Panc1 (cell line): ENCODE measurements at regions not wholly inside any gene's neighbourhood (a gene's known extent, or its start where the extent isn't known, plus 50 kb on each side); places are given as distances from the start of the nearest gene placed in this dataset.

Experiments
- ATAC-seq: fragments of 200-7000 bp; cut with Tn5 transposase; 2 replicates; pipeline ENCODE4 v1.9.1; 2020; ENCODE audit warnings: mild to moderate bottlenecking, moderate library complexity
- BruUV-seq: library from RNA; stranded (reverse); fragments of 400-500 nt; replicated peaks from 2 replicates; lab custom pipeline; 2021; lab: Mats Ljungman, UMichigan
- CTCF ChIA-PET: fragments of 300-600 bp; sonication (Branson Sonifier 250); formaldehyde crosslinking; loops from one replicate; lab custom pipeline; 2022; ENCODE audit warnings: antibody characterized with exemption; lab: Charles Lee
- POLR2A ChIA-PET: fragments of 300-600 bp; sonication (Branson Sonifier 250); formaldehyde crosslinking; loops from one replicate; lab custom pipeline; 2022; ENCODE audit warnings: antibody characterized with exemption; lab: Charles Lee
- DNase-seq: peaks from one replicate; pipeline ENCODE4 v3.0.0-alpha.2; 2010; ENCODE audit warnings: low read depth, low spot score
- H3K27ac ChIP-seq: 2 replicates; pipeline ENCODE4 v1.5.1; 2011; ENCODE audit warnings: mild to moderate bottlenecking, low read length, inconsistent platforms
- H3K27me3 ChIP-seq: fragments of 200-500 bp; sonication (Bioruptor generic); 2 replicates; pipeline ENCODE4 v1.6.0; 2014; ENCODE audit warnings: low read length, inconsistent platforms; ENCODE audit not compliant: control insufficient read depth, insufficient read depth
- H3K36me3 ChIP-seq: fragments of 200-500 bp; sonication (Bioruptor generic); 2 replicates; pipeline ENCODE4 v1.5.1; 2014; ENCODE audit warnings: inconsistent platforms, mild to moderate bottlenecking, low read length, moderate library complexity; ENCODE audit not compliant: control insufficient read depth, insufficient read depth
- H3K4me1 ChIP-seq: 2 replicates; pipeline ENCODE4 v1.5.1; 2011; ENCODE audit warnings: inconsistent platforms, mild to moderate bottlenecking, low read length, moderate library complexity; ENCODE audit not compliant: control insufficient read depth, insufficient read depth
- H3K4me3 ChIP-seq, 2 experiments: 2 replicates each; pipeline ENCODE4 v1.5.1; 2011 to 2012; ENCODE audit warnings: low read depth in 2 of 2, low read length in 2 of 2, mild to moderate bottlenecking in 2 of 2, inconsistent platforms in 1 of 2, moderate library complexity in 1 of 2
- H3K9me3 ChIP-seq: fragments of 200-500 bp; sonication (Bioruptor generic); 2 replicates; pipeline ENCODE4 v1.5.1; 2014; ENCODE audit warnings: low read depth, mild to moderate bottlenecking, inconsistent platforms, low read length, moderate library complexity; ENCODE audit not compliant: control insufficient read depth, insufficient read depth
- POLR2AphosphoS5 ChIP-seq: IDR thresholded peaks from 2 replicates; pipeline ENCODE4 v1.6.1; 2012; ENCODE audit warnings: mild to moderate bottlenecking, low read depth, low read length, moderate library complexity
- REST ChIP-seq, 2 experiments: IDR thresholded peaks; 2 replicates each; pipeline ENCODE4 v1.6.1; 2011 to 2012; ENCODE audit warnings: low read depth in 2 of 2, control low read depth in 1 of 2, low read length in 1 of 2, mild to moderate bottlenecking in 1 of 2, moderate library complexity in 1 of 2; ENCODE audit not compliant: insufficient read depth in 1 of 2
- SIN3A ChIP-seq: IDR thresholded peaks from 2 replicates; pipeline ENCODE4 v1.6.1; 2012; ENCODE audit warnings: low read depth, mild to moderate bottlenecking, low read length, moderate library complexity, borderline replicate concordance; ENCODE audit not compliant: insufficient read depth
- TCF7L2 ChIP-seq: IDR thresholded peaks from 2 replicates; pipeline ENCODE4 v1.6.1; 2011; ENCODE audit warnings: mild to moderate bottlenecking, low read depth, low read length, inconsistent platforms
- in situ Hi-C: cut with HindIII; loops from 2 replicates; pipeline ENCODE4 v1.10.0; 2016; ENCODE audit warnings: low sequenced_read_pairs, low pct_unique_long_range_greater_than_20kb
- intact Hi-C: fragments of 100-400 bp; cut with micrococcal nuclease; formaldehyde crosslinking; loops from one replicate; pipeline ENCODE4 v1.10.0; 2022; ENCODE audit not compliant: unreplicated experiment
- TF ChIP-seq, protein P1 (sequence below): fragments of 450-650 bp; IDR thresholded peaks from 2 replicates; pipeline ENCODE4 v1.5.1; 2017; ENCODE audit warnings: mild to moderate bottlenecking

GRCh38 chr16:65842067-65842466 is 524.4 kb upstream of the CDH5 start:
- in situ Hi-C loops (no loop called here), intact Hi-C loops (no loop called here)
- CTCF ChIA-PET: no interaction called here
- Histone ChIP-seq H3K9me3 (no peaks in the 10 kb centered on the region), H3K27me3 (no peaks in the 10 kb centered on the region), H3K4me1 (no peaks in the 10 kb centered on the region), H3K4me3 (no peak overlapping the region), H3K36me3 (no peaks in the 10 kb centered on the region), H3K27ac (no peak overlapping the region)
- no peak for ATAC-seq
- no peak for DNase-seq
- no peak for TF ChIP-seq SIN3A
- TF ChIP-seq REST (IDR thresholded peaks at IDR 0.05; ENCODE audit: insufficient read depth in 1 of 2, low read depth in 2 of 2, low read length in 1 of 2): no peak
- no peak for TF ChIP-seq TCF7L2
- no peak for TF ChIP-seq POLR2AphosphoS5
- TF ChIP-seq, protein P1, sequence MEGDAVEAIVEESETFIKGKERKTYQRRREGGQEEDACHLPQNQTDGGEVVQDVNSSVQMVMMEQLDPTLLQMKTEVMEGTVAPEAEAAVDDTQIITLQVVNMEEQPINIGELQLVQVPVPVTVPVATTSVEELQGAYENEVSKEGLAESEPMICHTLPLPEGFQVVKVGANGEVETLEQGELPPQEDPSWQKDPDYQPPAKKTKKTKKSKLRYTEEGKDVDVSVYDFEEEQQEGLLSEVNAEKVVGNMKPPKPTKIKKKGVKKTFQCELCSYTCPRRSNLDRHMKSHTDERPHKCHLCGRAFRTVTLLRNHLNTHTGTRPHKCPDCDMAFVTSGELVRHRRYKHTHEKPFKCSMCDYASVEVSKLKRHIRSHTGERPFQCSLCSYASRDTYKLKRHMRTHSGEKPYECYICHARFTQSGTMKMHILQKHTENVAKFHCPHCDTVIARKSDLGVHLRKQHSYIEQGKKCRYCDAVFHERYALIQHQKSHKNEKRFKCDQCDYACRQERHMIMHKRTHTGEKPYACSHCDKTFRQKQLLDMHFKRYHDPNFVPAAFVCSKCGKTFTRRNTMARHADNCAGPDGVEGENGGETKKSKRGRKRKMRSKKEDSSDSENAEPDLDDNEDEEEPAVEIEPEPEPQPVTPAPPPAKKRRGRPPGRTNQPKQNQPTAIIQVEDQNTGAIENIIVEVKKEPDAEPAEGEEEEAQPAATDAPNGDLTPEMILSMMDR: no peak
- POLR2A ChIA-PET: no interaction called here
- BruUV-seq: no TSS peak

- in situ Hi-C loops: no loop called here
Measured at GRCh38 chr16:65838001-65838400, 528.5 kb upstream of the CDH5 start.

More at GRCh38 chr16:65838001-65838400, 528.5 kb upstream of the CDH5 start:
- Histone ChIP-seq H3K9me3 (no peaks in the 10 kb centered on the region), H3K36me3 (no peaks in the 10 kb centered on the region), H3K27me3 (no peaks in the 10 kb centered on the region), H3K27ac (no peak overlapping the region), H3K4me3 (no peak overlapping the region), H3K4me1 (no peaks in the 10 kb centered on the region)
- ChIA-PET POLR2A (no interaction called here), CTCF (no interaction called here)
- no peak for TF ChIP-seq REST (IDR thresholded peaks at IDR 0.05; ENCODE audit: insufficient read depth in 1 of 2, low read depth in 2 of 2, low read length in 1 of 2)
- TF ChIP-seq, protein P1: no peak
- no peak for TF ChIP-seq TCF7L2
- no peak for TF ChIP-seq POLR2AphosphoS5
- no peak for TF ChIP-seq SIN3A
- intact Hi-C loops: no loop called here
- DNase-seq: no peak
- BruUV-seq: no TSS peak
- ATAC-seq: no peak
